Suppressor macrophage (primary cell): ENCODE measurements at regions not wholly inside any gene's neighbourhood (a gene's known extent, or its start where the extent isn't known, plus 50 kb on each side); places are given as distances from the start of the nearest gene placed in this dataset.
"Not testable (repeated sequence)": the region's sequence is repeated elsewhere in the genome, so short reads cannot be mapped to it uniquely, and the experiment has no call there.

Source experiments
- DNase-seq, 4 experiments: peaks; one replicate each; pipeline ENCODE4 v3.0.0-alpha.2; 2020 to 2022

GRCh38 chr14:106081721-106082120 is 555.3 kb downstream of the TMEM121 start:
- not testable (repeated sequence) for DNase-seq

DNA sequence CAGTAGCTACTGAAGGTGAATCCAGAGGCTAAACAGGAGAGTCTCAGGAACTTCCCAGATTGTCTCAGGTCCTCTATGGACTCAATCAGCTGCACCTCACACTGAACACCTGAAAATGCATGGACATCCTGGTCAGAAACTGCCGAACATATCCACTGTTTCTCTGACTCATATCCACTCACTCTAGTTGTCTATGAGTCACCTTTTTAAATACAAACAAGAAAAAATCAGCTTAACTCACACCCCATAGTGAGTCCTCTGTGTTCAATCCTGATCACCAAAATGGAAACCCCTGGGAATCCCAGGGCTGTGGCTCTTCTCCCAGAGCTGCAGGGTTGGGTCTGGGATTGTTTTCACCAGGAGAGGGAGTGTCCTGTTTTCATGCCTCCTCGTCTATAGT is 556.7 kb downstream of the TMEM121 start:
- no peak for DNase-seq

DNA sequence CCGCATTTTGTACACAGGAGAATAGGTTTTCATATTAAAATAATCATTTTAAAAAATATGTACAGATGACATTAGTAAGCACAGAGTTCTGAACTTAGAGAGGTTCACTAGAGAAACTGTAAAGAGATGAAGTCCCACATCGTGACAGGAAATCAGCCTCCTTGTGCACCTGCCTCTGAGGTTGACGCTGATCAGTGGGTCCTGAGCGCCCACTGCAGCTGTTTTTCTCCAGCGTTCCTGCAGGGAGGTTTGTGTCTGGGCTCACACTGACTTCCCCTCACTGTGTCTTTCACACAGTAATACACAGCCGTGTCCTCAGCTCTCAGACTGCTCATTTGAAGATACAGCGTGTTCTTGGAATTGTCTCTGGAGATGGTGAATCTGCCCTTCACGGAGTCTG is 561.5 kb downstream of the TMEM121 start:
- DNase-seq: no peak

GRCh38 chr14:106088860-106089259 is 562.5 kb downstream of the TMEM121 start:
- DNase-seq: not testable (repeated sequence)

GRCh38 chr14:106094654-106095189 is 568.3 kb downstream of the TMEM121 start:
- peak in 2 of 4 experiments; percentile 83 to 86 for DNase-seq

- no peak for DNase-seq
Measured at GRCh38 chr14:106107703-106108102, 581.3 kb downstream of the TMEM121 start.

DNA sequence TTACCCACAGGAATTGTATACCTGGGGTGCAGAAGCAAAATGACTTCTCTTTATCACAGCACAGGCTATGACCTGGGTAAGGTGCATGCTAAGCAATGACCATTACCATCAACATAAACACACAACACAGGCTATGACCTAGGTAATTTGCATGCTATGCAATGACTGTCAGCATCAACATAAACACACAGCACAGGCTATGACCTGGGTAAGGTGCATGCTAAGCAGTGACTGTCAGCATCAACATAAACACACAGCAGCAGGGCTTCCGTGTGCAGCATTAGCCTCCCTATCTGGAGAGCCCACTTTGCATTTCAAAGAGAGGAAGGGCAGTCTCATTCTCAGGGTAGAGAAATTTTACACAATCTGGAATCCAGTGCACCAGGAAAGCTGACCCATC is 583.0 kb downstream of the TMEM121 start:
- DNase-seq: no peak

DNA sequence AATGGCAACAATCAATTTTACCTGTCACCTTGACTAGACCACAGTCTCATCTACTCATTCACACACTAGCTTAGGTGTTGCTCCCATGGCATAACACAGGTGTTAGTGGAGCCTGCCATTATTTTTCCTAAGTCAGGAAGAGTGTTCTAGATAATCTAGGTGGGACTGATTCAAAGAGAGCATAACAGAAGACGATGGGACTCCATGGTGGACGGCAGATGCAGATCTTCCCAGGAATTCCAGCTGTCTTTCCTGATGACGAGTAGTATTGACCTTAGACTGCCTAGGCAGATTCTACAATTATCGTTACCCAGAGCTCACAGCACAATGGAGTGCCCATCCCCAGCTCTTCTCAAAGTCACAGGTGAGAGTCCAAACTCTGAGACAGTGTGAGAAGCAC is 589.0 kb downstream of the TMEM121 start:
- no peak for DNase-seq

- DNase-seq: not testable (repeated sequence)
Measured at GRCh38 chr14:106116339-106116930, 590.1 kb downstream of the TMEM121 start.

DNA sequence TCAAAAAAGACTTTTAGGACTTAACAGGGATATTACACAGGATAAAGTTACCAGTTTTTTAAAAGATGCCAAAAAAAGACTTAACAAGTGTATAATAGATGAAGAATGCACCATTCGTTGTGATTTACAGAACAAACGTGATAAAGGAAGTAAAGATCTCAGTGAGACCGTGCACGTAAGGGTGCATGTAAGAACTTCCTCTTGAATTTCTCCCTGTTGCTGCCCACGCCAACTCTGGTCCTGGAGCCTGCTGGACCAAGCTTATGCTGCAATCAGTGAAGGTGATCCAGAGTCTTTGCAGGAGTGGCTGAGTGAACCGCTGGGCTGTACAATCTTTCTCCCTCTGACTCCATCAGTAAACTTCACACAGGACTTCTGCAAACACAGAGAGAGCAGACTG is 593.7 kb downstream of the TMEM121 start:
- DNase-seq: peak; percentile 43 to 61 (median 55)

GRCh38 chr14:106129274-106129673 is 602.9 kb downstream of the TMEM121 start:
- peak in 1 of 4 experiments; percentile 22 for DNase-seq

DNA sequence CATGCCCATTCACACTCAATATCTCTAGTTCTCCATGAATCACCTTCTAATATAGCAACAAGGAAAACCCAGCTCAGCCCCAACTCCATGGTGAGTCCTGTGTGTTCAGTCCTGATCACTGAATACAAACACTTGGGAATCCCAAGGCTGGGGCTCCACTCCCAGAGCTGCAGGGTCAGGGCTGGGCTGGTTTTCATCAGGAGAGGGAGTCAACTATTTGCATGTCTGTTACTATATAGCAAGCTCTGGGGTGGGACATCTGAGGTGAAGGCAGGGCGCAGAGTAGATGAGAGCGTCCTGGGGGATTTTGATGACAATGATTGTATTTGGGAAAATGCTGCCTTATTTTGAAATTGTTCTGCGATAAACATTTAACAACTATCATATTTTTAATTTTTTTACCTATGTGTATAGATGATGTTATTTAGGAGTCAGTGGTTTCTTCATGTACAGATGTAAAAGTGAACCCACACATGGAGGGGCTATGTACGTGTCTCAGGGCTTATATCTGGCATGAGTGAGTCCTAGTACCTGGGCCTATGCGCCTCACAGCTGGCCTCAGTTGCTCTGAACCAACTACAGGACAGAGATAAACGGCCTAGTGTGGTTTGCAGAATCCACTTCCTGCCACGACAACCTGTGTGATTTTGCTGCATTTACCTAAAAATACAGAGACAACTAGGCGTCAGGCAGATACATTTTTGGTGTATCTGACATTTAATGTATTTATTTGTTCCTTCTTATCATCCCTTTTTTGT is 603.7 kb downstream of the TMEM121 start:
- DNase-seq: not testable (repeated sequence)

GRCh38 chr14:106133126-106133525 is 606.7 kb downstream of the TMEM121 start:
- not testable (repeated sequence) for DNase-seq

- no peak for DNase-seq
Measured at GRCh38 chr14:106134886-106135285, 608.5 kb downstream of the TMEM121 start.

DNA sequence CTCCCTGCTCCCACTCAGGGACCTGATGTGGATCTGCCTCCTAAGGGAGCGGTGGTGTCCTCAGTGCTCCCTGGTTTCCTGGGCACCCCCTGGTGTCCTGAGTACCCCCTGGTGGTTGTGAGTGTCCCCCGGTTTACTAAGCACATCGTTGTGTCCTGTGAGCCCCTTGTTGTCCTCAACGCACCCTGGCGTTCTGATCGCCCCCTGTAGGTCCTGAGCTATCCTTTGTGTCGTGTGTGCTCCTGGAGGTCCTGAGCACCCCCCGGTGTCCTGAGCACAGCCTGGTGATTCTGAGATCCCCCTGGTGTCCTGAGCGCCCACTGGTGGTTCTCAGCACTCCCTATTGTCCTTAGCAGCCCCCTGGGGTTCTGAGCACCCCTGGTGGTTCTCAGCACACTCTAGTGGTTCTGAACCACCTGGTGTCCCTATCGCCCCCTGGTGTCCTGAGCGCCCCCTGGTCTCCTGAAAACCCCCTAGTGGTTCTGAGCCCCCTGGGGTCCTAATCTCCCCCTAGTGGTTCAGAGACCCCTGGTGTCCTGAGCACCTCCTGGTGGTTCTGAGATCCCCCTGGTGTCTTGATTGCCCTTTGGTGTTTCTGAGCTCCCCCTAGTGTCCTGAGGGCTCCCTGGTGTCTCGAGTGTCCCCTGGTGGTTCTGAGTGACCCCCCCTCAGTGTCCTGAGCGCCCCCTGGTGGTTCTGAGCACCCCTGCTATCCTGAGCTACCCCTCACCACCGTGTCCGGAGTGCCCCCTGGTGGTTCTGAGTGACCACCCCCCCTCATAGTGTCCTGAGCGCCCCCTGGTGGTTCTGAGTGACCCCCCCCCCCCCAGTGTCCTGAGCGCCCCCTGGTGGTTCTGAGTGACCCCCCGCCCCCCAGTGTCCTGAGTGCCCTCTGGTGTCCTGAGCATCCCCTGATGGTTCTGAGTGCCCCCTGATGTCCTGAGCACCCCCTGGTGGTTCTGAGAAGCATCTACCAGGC is 615.1 kb downstream of the TMEM121 start:
- DNase-seq: peak; percentile 22 to 65 (median 40)

DNA sequence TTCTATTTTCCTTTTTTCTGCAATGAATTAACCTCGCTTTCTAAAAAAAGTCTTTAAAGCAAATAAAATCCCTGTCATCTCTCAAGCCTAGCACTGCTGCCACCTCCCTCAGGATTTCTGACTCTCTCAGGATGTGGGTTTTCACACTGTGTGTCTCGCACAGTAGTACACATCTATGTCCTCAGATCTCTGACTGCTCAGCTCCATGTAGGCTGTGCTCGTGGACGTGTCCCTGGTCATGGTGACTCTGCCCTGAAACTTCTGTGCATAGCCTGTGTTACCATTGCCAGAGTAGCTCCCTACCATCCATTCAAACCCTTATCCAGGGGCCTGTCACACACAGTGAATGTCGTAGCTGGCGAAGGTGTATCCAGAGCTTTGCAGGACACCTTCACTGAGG is 619.3 kb downstream of the TMEM121 start:
- DNase-seq: not testable (repeated sequence)

DNA sequence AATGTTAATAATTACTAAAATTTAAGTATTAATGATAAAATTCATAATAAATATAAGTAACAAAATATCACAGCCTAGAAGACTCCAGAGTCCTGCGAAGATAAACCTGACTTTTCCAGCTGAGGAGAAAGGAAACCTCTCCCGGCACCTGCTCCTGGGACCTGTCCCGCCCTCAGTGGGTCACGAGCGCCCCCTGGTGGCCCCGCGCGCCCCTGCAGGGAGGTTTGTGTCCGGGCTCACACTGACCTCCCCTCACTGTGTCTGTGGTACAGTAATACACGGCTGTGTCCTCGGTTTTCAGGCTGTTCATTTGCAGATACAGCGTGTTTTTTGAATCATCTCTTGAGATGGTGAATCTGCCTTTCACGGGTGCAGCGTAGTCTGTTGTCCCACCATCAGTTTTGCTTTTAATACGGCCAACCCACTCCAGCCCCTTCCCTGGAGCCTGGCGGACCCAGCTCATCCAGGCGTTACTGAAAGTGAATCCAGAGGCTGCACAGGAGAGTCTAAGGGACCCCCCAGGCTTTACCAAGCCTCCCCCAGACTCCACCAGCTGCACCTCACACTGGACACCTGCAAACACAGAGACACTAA is 627.1 kb downstream of the TMEM121 start:
- DNase-seq: peak; percentile 63 to 87 (median 78)

- DNase-seq: no peak
Measured at GRCh38 chr14:106163316-106163715, 636.9 kb downstream of the TMEM121 start.

DNA sequence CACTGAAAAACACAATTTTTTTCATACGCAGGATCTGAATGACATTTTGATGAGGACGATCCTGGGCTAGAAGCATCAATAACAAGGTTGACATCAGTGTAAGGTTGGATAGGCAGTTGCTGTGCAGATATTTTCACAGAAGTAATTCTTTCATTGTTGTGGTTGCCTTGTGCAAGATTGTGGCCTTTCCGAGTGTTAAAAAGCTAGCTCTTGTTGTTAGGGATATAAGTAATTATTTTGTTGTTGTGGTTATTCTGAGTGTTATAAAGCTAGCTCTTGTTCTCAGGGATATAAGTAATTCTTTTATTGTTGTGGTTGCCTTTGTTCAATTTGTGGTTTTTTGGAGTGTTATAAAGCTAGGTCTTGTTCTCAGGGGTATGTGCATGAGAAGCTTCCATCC is 637.4 kb downstream of the TMEM121 start:
- not testable (repeated sequence) for DNase-seq

DNA sequence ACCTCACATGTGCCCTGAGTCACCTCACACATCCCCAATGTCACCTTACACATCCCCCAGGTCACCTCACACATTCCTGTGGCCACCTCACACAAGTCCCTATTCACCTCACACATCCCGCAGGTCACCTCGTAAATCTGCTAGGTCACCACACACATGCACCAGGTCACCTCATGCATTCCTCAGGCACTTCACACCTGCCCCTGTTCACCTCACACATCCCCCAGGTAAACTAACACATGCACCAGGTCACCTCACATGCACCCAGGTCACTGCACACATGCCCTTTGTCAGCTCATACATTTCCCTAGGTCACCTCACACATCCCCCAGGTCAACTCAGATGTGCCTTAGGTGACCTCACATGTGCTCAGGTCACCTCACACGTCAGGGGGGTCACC is 639.8 kb downstream of the TMEM121 start:
- DNase-seq: no peak

DNA sequence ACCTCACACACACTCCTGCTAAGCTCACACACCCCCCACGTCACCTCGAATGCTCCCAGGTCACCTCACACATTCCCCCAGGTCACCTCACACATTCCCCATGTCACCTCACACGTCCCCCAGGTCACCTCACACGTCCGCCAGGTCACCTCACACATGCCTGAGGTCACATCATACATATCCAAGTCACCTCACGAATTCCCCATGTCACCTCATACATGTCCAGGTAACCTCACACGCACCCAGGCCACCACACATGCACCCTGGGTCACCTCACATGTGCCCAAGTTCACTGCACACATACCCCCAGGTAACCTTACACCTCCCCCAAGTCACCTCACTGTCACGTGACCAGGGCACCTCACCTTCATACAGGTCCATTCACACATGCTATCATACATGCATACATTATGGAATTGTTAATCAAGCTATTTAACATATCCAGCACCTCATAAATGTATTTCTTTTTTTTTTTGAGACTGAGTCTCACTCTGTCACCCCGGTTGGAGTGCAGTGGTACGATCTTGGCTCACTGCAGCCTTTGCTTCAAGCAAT is 640.3 kb downstream of the TMEM121 start:
- DNase-seq: no peak

GRCh38 chr14:106170163-106170658 is 643.8 kb downstream of the TMEM121 start:
- DNase-seq: peak; percentile 21 to 66 (median 38)
